HepG2 (cell line): ENCODE measurements at regions not wholly inside any gene's neighbourhood (a gene's known extent, or its start where the extent isn't known, plus 50 kb on each side); places are given as distances from the start of the nearest gene placed in this dataset.

Experiments
- ATAC-seq: fragments of 200-7000 bp; cut with Tn5 transposase; 3 replicates; pipeline ENCODE4 v1.9.1; 2020; ENCODE audit warnings: mild to moderate bottlenecking, moderate library complexity
- BruUV-seq: library from RNA; stranded (reverse); fragments of 400-500 nt; replicated peaks from 2 replicates; lab custom pipeline; 2021; lab: Mats Ljungman, UMichigan
- CTCF ChIA-PET: fragments of 300-600 bp; formaldehyde crosslinking; extraction: SDS; loops from one replicate; lab custom pipeline; 2021; ENCODE audit warnings: low total read pairs, inconsistent platforms, low intra/inter-chr PET ratio; lab: Yijun Ruan, JAX
- POLR2A ChIA-PET: fragments of 350-600 bp; sonication (Branson Sonifier 250); formaldehyde crosslinking; loops from one replicate; lab custom pipeline; 2020; ENCODE audit warnings: antibody characterized with exemption, inconsistent platforms; lab: Yijun Ruan, JAX
- DNase-seq: peaks from one replicate; pipeline ENCODE4 v3.0.0-alpha.2; 2015; ENCODE audit warnings: low spot score
- FAIRE-seq: peaks from 3 replicates; lab custom pipeline; 2011; peaks lifted over from hg19 to GRCh38; lab: Jason Lieb, UNC
- H2AFZ ChIP-seq: one replicate; pipeline ENCODE4 v1.6.1; 2011; ENCODE audit warnings: low read length, inconsistent platforms
- H3K27ac ChIP-seq: fragments of 300-600 bp; 3 replicates; pipeline ENCODE4 v1.8.0; 2011; ENCODE audit warnings: mixed run types, mild to moderate bottlenecking, mixed read lengths, low read length, inconsistent platforms; ENCODE audit not compliant: insufficient read depth; ENCODE audit errors: extremely low read length
- H3K27me3 ChIP-seq, 2 experiments: fragments of 200-600 bp in 1 of 2; 2 replicates in 1 of 2; 3 replicates in 1 of 2; pipeline versions ENCODE4 v1.6.0 to v1.8.0; 2011; ENCODE audit warnings: low read length in 2 of 2, mild to moderate bottlenecking in 2 of 2, moderate library complexity in 2 of 2, inconsistent platforms in 1 of 2; ENCODE audit not compliant: insufficient read depth in 2 of 2, control insufficient read depth in 1 of 2
- H3K36me3 ChIP-seq, 2 experiments: fragments of 200-600 bp in 1 of 2; replicated peaks in 1 of 2; 2 replicates in 1 of 2; 3 replicates in 1 of 2; pipeline versions ENCODE4 v1.5.1 to v1.8.0; 2011; ENCODE audit warnings: low read length in 2 of 2, inconsistent platforms in 1 of 2; ENCODE audit not compliant: insufficient read depth in 2 of 2, control insufficient read depth in 1 of 2
- H3K4me1 ChIP-seq: 2 replicates; pipeline ENCODE4 v1.5.1; 2012; ENCODE audit warnings: low read length, inconsistent platforms; ENCODE audit not compliant: insufficient read depth
- H3K4me2 ChIP-seq: 2 replicates; pipeline ENCODE4 v1.6.0; 2011; ENCODE audit warnings: low read depth, low read length, inconsistent platforms
- H3K4me3 ChIP-seq, 3 experiments: fragments of 200-600 bp in 1 of 3; sonication (generic), shearing (Covaris generic) in 1 of 3; replicated peaks in 1 of 3; 2 replicates each; pipeline ENCODE4 v1.5.1; 2011 to 2016; ENCODE audit warnings: low read length in 3 of 3, inconsistent platforms in 2 of 3, low read depth in 2 of 3, mild to moderate bottlenecking in 2 of 3, control low read depth in 1 of 3, mixed read lengths in 1 of 3; ENCODE audit not compliant: insufficient read depth in 1 of 3
- H3K79me2 ChIP-seq: one replicate; pipeline ENCODE4 v1.6.1; 2011; ENCODE audit warnings: low read length, inconsistent platforms; ENCODE audit not compliant: insufficient read depth
- H3K9ac ChIP-seq: 2 replicates; pipeline ENCODE4 v1.6.0; 2011; ENCODE audit warnings: mild to moderate bottlenecking, low read depth, low read length, inconsistent platforms; ENCODE audit not compliant: insufficient read depth
- H3K9me3 ChIP-seq: 2 replicates; pipeline ENCODE4 v1.5.1; 2012; ENCODE audit warnings: mild to moderate bottlenecking, low read length
- H4K20me1 ChIP-seq: 2 replicates; pipeline ENCODE4 v1.6.0; 2011; ENCODE audit warnings: inconsistent platforms, mild to moderate bottlenecking, low read length, moderate library complexity; ENCODE audit not compliant: insufficient read depth
- BCLAF1 ChIP-seq: fragments of 450-650 bp; IDR thresholded peaks from 2 replicates; pipeline ENCODE4 v1.6.1; 2017; ENCODE audit warnings: mild to moderate bottlenecking
- HNF1A ChIP-seq, 2 experiments: sonication (generic) in 1 of 2; formaldehyde crosslinking in 1 of 2; IDR thresholded peaks; 2 replicates each; pipeline versions ENCODE4 v1.4.0 to v1.6.1; 2016 to 2020; ENCODE audit warnings: borderline replicate concordance in 1 of 2, low read depth in 1 of 2, mild to moderate bottlenecking in 1 of 2, missing genetic modification reagents in 1 of 2
- HNF4A ChIP-seq: sonication (generic); formaldehyde crosslinking; IDR thresholded peaks from 2 replicates; pipeline ENCODE4 v1.4.0; 2020; ENCODE audit warnings: missing genetic modification reagents
- NFKBIZ ChIP-seq: IDR thresholded peaks from 2 replicates; pipeline ENCODE4 v1.6.1; 2018; ENCODE audit warnings: missing genetic modification reagents, missing compliant biosample characterization
- SMAD3 ChIP-seq: sonication (generic); formaldehyde crosslinking; IDR thresholded peaks from 2 replicates; pipeline ENCODE4 v1.4.0; 2020; ENCODE audit warnings: missing genetic modification reagents
- TBP ChIP-seq: sonication (generic); formaldehyde crosslinking; IDR thresholded peaks from 2 replicates; pipeline ENCODE4 v1.5.0; 2020; ENCODE audit warnings: missing genetic modification reagents
- TCF7L2 ChIP-seq: IDR thresholded peaks from 2 replicates; pipeline ENCODE4 v1.6.1; 2011; ENCODE audit warnings: mild to moderate bottlenecking, low read depth, low read length, moderate library complexity
- THAP11 ChIP-seq: IDR thresholded peaks from 2 replicates; pipeline ENCODE4 v1.6.1; 2016; ENCODE audit warnings: missing biosample characterization, missing genetic modification reagents
- ZMAT5 ChIP-seq: sonication (generic); formaldehyde crosslinking; IDR thresholded peaks from 2 replicates; pipeline ENCODE4 v1.5.0; 2020; ENCODE audit warnings: mild to moderate bottlenecking, low read depth, missing genetic modification reagents, borderline replicate concordance
- ZSCAN30 ChIP-seq: sonication (generic); formaldehyde crosslinking; IDR thresholded peaks from 2 replicates; pipeline ENCODE4 v1.5.0; 2020; ENCODE audit warnings: mild to moderate bottlenecking, missing genetic modification reagents
- ZSCAN5A ChIP-seq: sonication (generic); formaldehyde crosslinking; IDR thresholded peaks from 2 replicates; pipeline ENCODE4 v1.8.0; 2022; ENCODE audit warnings: mild to moderate bottlenecking, missing genetic modification reagents, borderline replicate concordance
- WGBS: methylation state at CpG from one replicate; pipeline ENCODE4 v1.1.6; 2017; ENCODE audit warnings: low lambda C conversion rate; 5-methylcytosine and 5-hydroxymethylcytosine counted together
- in situ Hi-C: cut with HindIII; loops from 2 replicates; pipeline ENCODE4 v1.10.0; 2017; ENCODE audit warnings: low pct_unique_long_range_greater_than_20kb; ENCODE audit not compliant: extremely low pct_ligation_motif_present
- intact Hi-C: fragments of 100-400 bp; cut with micrococcal nuclease; formaldehyde crosslinking; loops from one replicate; pipeline ENCODE4 v1.10.0; 2022; ENCODE audit not compliant: unreplicated experiment
- TF ChIP-seq, protein P1 (sequence below): sonication (generic); formaldehyde crosslinking; IDR thresholded peaks from 2 replicates; pipeline ENCODE4 v1.9.0; 2021; ENCODE audit warnings: missing genetic modification reagents, mild to moderate bottlenecking, borderline replicate concordance

DNA sequence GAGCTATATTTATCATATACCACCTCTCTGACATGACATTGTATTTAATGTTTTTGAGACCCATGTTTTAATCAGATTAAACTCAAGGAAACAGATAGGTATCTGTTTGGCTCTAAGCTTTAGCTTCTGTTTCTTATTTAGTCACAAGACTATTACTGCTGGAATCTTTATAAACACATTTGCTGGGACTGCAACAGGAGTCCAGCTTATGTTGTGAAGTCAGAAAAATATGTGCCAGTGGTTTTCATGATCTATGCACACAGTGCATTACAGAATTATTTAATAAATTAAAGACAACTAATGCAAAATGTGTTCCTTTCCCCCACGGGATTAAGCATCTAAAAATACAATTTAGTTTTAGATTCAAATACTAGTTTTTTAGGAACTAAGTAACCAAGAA is 338.9 kb downstream of the ZEB2 start (continued):
- TF ChIP-seq HNF1A (IDR thresholded peaks at IDR 0.05; ENCODE audit: low read depth) (no peak), HNF1A (CRISPR knock-in tag; IDR thresholded peaks at IDR 0.05; ENCODE audit: borderline replicate concordance) (no peak), HNF4A (no peak), NFKBIZ (CRISPR knock-in tag) (no peak)

DNA sequence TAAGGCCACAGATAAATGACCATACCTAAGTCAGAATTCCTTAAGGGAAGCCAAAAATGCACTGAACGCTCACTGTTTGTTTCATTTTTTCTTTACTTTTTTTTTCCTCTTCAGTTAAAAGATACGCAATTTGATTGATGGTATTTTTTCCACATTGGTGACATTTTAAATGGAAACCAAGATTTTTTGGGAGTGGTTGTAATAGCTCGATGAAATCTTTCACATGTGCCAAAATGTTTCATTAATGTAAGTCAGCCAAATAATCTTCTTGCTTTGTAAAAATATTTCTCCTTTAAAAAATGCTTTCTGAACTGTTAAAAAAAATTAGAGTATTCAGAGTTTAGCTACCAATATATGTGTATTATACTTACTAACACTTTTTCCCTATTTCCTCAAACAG is 339.8 kb downstream of the ZEB2 start:
- Histone ChIP-seq H3K4me3 (no peak overlapping the region), H2AFZ (no peak overlapping the region), H3K4me2 (no peak overlapping the region), H3K9ac (no peak overlapping the region), H3K36me3 (no peaks in the 10 kb centered on the region), H3K27me3 (no peaks in the 10 kb centered on the region), H3K9me3 (no peaks in the 10 kb centered on the region), H3K79me2 (no peaks in the 10 kb centered on the region), H3K27ac (no peak overlapping the region)
- in situ Hi-C loops (no loop called here), intact Hi-C loops (no loop called here)
- no TSS peak for BruUV-seq
- CTCF ChIA-PET: no interaction called here
- WGBS: 85% methylated on average over 3 of the region's 3 CpGs
- no peak for FAIRE-seq
- no peak for DNase-seq
- no peak for ATAC-seq
- no peak for TF ChIP-seq THAP11
- TF ChIP-seq ZSCAN30 (CRISPR knock-in tag): no peak
- TF ChIP-seq SMAD3 (CRISPR knock-in tag): no peak
- TF ChIP-seq TCF7L2: no peak
- no peak for TF ChIP-seq BCLAF1
- TF ChIP-seq, protein P1, sequence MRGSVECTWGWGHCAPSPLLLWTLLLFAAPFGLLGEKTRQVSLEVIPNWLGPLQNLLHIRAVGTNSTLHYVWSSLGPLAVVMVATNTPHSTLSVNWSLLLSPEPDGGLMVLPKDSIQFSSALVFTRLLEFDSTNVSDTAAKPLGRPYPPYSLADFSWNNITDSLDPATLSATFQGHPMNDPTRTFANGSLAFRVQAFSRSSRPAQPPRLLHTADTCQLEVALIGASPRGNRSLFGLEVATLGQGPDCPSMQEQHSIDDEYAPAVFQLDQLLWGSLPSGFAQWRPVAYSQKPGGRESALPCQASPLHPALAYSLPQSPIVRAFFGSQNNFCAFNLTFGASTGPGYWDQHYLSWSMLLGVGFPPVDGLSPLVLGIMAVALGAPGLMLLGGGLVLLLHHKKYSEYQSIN: no peak
- TF ChIP-seq ZSCAN5A (CRISPR knock-in tag): no peak
- TF ChIP-seq TBP (CRISPR knock-in tag): no peak
- no peak for TF ChIP-seq ZMAT5 (CRISPR knock-in tag)
- TF ChIP-seq, all 625 proteins: peak for 0
- POLR2A ChIA-PET: no interaction called here
- H4K20me1 ChIP-seq: no peaks in the 10 kb centered on the region
- H3K4me1 ChIP-seq: no peaks in the 10 kb centered on the region
